Astrocyte of the hippocampus (primary cell): ENCODE measurements at regions not wholly inside any gene's neighbourhood (a gene's known extent, or its start where the extent isn't known, plus 50 kb on each side); places are given as distances from the start of the nearest gene placed in this dataset.
"Not testable (repeated sequence)": the region's sequence is repeated elsewhere in the genome, so short reads cannot be mapped to it uniquely, and the experiment has no call there.

Source experiments
- DNase-seq: peaks from one replicate; pipeline ENCODE4 v3.0.0; 2011; ENCODE audit warnings: low read depth, low spot score

DNA sequence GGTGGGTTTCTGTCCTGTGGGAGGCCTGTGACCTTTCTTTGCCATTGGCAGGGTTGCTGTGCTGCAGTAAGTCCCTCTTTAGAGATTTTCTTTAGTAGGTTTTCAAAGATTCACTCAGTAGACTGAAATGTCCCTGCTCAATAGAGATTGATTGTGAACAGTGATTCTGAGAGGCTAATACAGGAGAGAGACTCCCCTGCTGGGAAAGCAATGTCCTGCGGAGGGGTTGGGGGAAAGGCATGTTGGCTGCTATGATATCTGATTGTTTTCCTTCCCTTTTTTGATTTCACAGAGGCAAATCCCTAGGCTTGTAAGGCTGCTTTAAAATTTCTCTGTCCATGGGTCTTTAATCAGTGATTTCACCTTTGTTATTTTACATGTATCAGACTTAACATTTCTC is 589.9 kb downstream of the ADGRL2 start:
- DNase-seq, result no peak

DNA sequence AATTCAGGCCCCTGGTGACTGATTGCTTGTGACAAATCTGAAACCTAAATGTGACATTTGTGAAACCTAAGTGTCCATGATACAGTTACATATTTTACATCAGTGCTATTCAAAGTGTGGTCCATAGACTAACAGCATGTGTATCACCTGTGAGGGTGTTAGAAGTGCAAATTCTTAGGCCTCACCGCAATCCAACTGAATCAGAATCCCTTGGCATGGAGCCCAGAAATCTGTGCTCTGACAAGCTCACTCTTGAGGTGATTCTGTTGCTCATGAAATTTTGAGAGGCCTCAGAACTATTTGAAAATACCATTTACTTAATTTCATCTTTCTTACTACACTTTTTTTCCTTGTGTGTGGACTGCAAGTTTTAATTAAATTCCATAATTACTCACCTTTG is 587.9 kb downstream of the ADGRL2 start:
- DNase-seq, result peak; percentile 90

DNA sequence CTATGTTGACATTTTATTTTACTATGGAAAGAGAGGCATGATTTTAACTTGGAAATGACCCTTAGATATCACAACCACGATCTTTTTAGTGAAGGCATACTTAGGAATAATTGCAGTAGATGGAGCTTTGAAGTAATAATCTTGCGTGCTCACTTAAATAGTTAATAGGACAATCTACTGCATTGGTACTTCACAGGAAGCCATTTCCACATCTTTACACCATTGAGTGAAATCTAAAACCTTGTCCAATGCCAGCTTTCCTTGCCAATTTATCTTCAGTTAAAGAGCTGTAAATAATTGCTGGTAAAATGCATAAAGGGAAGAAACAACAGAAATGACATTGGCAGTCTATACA is 586.3 kb downstream of the ADGRL2 start:
- no peak for DNase-seq

DNA sequence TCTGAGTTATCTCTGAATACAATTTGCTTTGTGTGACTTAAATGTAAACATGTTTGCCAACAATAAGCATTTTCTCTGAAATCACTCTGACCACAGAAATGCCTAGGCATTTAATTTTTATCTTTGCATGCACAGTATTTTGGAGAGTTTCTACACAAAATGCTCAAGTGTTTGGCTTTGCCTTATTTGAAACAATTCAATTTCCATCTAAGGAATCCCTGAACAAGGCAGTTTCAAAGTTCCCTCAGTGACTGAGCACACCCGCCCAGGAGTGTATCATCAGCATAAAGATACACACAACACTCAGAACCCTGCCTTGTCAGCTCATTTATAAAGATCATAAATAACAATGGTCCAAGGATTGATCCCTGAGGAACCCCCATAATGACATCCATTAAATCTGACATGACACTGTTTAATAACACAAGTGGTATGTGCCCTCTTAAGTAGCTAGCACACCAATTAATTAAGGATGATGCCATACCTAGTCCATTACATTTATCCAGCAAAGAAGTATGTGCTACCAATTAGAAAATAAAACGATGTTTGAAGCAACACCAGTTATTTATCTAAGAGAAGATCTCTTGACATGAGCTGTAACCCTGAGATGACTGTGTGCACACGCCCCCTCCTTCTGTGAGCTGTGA is 585.8 kb downstream of the ADGRL2 start:
- DNase-seq, result no peak

DNA sequence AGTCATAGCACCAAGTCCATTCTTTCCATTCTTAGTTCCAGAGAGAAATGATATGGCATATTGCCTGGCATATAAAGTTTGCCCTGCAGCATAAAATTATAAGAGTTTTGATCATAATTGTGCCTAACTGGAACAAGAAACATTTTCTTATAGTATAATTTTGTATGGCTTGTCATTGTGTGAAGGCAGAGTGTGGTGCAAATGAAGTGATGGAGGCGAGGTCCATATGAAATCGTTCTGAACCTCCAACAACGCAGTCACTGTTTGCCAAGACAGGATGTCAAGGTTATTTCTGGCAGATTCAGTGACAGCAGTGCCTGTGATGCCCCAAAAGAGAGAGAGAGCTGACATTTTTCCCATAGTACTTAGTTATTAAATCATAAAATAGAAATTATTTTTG is 584.0 kb downstream of the ADGRL2 start:
- DNase-seq, result no peak

DNA sequence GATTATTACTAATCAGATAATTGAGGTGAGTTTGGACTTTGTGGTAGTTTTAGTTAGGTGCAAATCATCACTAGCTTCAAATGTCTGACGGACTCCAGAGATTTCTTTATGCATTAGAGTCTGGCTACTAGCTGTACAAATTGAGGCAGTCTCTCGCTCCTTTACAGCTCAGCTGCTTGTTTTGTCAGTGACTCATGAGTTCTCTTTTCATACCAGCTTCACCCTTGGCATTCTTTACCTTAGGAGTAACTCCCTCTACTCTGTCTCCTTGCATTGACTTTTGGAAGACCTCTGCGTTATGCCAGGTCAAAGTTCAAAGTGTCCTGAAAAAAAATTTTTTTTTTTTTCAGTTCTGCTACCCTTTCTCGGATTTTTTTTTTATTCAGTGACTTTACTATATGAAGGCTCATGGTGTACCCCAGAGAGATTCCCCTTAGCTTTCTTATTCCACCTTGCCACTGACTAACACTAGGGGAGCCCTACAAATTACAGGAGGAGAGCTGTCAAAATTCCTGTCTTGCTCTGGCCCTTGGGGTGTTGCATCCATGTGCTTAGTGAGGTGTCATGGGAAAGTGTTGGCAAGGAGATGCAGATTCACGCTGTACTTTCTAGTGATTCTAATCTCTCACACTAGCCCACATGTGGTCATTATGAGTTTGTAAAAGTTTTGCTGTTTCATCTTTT is 576.6 kb downstream of the ADGRL2 start:
- peak; percentile 82 for DNase-seq

DNA sequence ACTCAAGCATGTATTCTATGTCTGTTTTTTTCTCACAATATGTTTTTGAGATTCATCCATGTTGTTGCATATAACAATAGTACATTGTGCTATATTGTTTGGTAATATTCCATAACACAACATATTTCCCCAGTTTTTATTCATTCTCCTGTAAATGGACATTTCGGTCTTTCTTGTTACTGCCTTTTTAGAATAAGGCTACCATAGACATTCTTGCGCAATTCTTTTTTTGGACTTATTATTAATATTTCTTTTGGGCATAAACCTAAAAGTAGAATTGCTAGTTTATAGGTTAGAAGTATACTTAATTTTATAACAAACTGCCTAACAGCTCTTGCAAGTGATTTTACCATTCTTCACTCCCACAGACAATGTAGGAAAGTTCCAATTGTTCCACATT is 573.0 kb downstream of the ADGRL2 start:
- DNase-seq, result no peak

DNA sequence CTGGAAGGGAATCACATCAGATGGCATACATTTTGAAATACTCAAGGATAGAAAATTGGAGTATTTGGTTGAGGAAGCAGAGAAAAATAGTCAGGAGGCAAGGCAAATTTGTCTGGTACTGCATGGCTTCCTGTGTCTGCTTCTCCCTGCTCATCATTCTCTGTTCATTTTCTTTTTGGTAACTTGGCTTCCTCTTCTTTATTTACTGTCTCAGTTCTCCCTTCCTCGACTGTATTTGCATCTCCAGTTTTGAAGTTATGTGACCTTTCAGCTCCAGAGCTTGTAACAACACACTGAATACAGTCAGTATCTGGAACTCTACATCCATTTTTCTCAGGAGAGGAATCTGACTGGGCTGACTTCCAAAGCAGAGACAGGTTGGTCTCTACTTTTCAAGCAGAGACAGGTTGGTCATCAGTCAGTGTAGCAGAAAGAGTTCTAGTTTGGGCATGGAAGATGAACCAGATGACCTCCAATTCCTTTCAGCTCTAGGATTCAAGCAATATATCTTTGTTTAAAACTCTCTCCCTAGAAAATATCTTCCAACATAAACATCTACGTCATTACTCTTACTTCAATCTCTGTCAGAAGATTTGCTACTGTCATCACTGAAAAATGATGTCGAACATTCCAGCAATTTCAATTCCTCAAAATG is 571.2 kb downstream of the ADGRL2 start:
- no peak for DNase-seq

DNA sequence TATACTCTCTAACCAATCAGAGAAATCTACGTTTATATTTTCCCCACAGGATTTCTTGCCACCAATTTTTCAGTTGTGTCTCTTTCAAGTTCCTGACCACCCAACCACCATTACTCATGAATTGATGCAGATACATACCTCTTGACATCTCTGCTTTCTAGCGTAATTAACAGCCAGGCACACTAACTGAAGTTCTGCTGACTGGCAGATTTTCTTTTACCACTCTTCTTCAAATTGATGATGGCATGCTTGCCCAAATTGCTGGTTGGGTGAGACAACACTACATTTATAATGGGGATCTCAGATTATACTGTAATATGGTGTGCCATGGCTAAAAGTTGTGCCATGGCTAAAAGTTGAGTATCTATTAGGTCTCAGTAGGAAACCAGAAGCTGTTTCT is 566.7 kb downstream of the ADGRL2 start:
- no peak for DNase-seq

DNA sequence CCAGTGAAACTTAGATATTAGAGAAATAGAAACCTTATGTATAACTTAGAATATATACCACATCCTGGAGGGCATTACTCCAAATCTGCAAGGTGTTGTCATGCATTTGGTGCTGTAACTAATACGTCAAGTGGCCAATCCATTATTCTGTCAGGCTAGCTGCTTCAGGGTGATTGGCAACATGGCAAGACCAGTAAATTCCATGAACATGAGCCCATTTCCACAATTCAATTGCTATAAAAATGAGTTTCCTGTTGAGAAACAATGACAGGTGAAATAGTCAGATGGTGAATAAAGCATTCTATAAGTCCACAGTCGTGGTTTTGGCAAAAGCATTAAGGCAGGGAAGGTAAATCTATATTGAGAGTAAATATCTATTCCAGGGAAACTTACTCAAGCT is 566.0 kb downstream of the ADGRL2 start:
- no peak for DNase-seq

DNA sequence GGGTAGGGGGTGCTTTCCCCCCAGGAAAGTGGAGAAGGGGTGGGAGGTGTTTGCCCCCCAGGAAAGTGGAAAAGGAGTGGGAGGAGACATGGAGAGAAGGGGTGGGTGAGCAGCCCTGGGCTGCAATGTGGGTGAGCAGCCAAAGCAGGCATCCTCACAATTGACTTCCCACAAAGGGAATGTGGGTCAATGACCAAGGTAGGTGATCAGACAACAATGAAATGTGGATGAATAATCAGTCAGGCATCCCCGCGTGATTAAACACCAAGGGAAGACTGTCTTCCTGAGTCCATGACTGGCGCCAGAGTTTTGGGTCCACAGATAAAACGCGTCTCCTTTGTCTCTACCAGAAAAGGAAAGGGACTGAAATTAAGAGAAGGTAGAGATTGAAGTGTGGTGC is 558.8 kb downstream of the ADGRL2 start:
- DNase-seq, result peak; percentile 23

DNA sequence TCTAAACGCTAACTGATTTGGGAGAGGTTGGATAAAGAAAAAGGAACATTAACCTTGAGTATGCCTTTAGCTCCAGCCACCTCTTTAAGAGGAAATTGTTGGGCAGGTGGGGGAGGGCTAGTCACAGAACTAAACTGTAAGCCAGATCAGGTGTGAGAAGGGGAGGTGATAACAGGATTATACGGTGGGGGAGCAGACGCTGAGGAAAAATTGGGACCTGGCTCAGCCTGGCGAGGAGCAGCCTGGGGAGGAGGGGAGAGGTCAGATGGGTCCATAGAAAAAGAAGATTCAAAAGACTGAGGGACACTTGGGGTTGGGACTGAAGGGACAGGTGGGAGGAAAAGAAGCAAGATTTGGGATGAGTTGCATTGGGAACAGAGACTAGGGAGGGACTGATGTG is 558.0 kb downstream of the ADGRL2 start:
- DNase-seq, result not testable (repeated sequence)

DNA sequence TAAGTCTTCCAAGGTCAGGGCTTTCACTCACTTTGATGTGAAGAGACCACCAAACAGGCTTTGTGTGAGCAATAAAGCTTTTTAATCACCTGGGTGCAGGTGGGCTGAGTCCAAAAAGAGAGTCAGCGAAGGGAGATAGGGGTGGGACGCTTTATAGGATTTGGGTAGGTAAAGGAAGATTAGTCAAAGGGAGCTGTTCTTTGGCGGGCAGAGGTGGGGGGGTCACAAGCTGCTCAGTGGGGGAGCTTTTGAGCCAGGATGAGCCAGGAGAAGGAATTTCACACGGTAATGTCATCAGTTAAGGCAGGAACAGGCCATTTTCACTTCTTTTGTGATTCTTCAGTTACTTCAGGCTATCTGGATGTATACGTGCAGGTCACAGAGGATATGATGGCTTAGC is 553.8 kb downstream of the ADGRL2 start:
- not testable (repeated sequence) for DNase-seq

DNA sequence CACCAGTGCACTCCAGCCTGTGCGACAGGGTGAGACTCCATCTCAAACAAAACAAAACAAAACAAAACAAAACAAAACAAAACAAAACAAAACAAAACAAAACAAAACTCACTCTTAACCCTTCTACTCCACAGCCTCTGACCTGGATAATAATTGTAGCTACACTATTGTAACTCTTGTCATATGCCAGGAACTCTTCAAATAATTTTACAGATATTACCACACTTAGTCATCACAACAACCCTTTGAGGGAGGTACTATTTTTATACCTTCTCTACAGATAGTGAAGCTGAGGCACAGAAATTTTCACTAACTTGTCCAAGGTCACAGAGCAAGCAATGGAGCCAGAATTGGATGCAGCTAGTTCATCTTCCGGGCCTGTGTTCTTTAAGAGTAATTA is 547.8 kb downstream of the ADGRL2 start:
- DNase-seq, result no peak

DNA sequence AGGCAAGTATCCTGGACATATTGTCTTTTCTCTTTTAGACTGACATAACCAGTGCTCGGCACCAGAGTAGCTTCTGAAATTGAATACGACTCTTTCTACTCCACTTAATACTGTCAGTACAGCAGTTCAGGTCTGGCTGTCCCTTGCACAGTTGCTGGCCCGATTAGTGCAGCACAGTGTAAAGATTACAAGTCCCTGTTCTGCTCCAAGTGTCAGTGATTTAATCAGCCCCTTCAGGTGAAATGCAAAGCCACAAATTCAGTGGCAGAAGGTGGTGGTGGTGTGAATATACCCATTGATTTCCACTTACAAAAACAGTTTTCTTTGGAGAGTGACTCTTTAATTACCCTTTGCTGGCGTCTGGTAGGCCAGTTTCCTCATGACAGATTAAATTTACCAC is 545.4 kb downstream of the ADGRL2 start:
- peak; percentile 3 for DNase-seq

DNA sequence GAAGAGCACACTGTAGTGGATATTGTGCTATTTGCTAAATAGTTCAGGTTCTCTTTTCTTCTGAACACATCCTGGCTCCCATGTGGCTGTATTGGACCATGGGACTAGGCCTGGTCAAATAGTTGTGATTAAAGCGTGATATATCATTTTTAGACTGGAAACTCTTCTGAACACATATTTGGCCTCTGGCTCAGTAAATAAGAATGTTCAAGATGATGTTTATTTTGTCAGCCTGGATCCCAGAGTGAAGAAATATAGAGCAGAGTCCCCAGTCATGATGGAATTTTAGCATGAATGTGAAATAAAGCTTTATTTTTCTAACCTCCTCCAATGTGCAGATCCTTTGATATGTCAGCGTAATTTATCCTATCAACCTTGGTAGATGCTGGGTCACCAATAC is 542.6 kb downstream of the ADGRL2 start:
- no peak for DNase-seq

DNA sequence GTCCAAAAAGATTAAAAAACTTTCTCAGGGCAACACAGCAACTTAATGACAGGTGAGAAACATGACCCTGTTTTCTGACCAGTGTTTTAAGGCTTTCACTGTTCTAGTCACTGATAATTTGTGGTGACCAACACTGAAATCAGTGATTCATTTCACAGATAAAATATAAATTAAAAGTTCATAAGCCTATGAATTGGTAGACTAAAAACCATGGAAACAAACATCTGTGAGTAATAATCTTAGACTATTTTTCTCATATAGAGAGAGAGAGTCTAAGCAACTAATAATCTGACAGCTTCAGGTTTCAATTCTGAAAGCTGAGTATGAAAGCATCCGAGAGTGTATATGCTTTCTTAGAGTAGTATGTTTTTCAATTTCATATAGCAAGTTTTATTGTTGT is 536.9 kb downstream of the ADGRL2 start:
- DNase-seq, result no peak

DNA sequence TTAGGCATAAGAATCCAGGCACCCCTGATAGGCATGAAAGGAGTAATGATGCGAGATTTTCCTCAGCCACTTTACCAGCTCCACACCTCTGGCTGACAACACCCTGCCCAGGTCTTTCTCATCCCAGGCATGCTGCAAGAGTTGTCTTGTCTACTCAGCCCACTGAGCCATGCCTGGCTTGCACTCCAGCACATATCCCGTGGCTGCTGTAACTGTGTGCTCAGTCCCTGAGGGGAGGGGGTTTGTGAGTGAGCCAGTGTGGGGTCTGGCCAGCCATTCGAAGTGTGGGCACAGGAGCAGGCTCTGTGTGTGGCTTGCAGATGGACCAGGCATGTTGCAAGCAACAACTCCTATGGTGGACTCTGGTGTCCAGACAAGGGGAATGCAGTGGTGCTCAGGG is 529.6 kb downstream of the ADGRL2 start:
- no peak for DNase-seq

DNA sequence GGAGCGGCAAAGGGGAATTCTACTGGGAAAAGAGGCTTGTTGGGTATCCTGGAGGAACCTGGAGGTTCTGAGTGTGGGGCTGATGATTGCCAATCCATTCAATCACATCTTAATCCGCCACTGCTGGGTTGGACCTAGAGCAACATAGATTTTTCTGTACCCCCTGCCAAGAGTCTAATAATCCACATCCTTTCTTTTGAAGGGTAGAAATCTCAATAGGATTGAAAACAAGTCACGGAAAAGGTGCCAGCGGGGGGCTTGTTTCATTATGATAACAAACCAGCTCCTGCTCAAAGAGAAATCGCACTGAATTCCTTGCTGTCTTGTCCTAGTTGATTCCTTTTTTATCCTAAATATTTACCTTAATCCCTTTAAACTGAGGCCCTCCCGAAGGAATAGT is 528.5 kb downstream of the ADGRL2 start:
- DNase-seq, result no peak

DNA sequence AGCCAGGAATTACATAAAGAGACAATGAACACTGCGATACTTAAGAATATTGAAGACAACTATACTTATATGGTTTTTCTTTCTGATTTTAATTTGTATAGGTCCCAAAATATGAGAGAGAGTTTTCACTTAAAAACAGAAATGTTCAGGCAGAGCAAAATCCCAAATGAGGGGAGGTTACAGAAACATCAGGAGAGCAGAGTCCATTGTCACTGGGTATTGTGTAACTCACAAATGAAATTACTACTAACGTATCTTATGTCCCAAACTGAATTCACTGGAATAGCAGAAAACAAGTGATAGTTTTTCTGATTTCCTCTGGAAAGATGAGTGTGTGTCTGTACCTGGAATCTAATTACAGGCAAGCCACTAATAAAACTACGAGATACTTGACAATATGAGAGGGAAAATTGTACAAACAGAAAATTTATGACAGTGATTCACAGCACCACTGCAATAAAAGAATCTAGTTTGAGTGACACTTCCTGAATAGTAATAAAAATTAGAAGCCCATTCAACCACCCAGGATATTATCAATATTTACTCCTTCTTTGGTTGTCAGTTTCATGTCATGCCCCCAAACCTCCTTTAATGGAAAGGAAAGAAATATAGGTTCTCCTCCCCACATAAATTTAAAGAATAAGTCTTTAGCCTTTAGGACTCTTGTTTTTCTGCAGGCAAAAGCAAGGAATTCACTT is 522.6 kb downstream of the ADGRL2 start:
- DNase-seq, result no peak

DNA sequence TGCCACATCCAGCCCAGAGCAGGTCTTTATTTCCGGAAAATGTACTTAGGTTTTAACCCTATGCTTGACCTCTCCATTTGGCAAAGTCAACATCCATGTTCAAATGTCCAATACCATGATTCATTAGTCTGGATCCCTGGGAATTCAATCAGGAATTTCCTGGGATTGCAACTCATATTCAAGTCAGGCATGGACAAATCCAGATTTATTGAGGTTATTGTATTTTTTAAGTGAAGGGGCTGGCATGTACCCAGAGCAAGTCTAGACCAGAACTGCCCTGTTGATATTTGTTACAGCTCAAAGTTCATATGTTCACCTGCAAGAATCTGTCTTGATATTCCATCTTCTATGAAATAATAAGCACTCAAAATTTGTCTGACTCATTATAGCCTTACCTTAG is 521.1 kb downstream of the ADGRL2 start:
- peak; percentile 15 for DNase-seq

DNA sequence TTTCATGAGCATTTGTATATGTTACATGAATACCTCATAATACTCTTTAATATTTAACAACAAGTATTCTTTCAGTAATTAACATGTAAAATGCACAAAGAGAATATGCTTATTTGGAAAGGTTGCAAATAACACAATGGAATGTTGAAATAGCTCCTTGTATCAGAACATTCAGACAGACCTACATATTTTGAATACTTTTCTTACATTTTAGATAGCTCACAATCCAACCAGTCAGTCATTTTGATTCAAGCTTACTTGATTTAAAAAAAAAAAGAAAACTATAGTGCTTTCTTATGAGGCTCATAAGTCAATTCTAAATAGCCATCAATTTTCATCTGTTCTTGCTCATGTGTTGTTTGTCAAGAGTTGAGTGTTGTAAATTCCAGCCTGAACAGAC is 518.8 kb downstream of the ADGRL2 start:
- peak; percentile 17 for DNase-seq

DNA sequence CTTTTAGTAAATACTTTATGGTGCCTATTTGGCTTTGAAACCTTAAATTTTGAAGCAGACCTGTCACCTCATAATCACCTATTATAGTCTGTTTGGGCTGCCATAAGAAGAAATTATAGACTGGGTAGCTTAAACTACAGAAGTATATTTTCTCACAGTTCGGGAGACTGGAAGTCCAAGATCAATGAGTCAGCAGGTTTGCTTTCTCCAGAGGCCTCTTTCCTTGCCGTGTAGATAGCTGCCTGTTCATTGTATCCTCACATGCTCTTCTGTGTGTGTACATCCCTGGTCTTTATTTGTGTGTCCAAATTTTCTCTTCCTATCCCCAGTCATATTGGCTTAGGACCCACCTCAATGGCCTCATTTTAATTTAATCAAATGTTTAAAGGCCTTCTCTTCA is 518.2 kb downstream of the ADGRL2 start:
- DNase-seq, result peak; percentile 9
